ENCODE measurements at regions not wholly inside any gene's neighbourhood (a gene's known extent, or its start where the extent isn't known, plus 50 kb on each side); places are given as distances from the start of the nearest gene placed in this dataset.

DNA sequence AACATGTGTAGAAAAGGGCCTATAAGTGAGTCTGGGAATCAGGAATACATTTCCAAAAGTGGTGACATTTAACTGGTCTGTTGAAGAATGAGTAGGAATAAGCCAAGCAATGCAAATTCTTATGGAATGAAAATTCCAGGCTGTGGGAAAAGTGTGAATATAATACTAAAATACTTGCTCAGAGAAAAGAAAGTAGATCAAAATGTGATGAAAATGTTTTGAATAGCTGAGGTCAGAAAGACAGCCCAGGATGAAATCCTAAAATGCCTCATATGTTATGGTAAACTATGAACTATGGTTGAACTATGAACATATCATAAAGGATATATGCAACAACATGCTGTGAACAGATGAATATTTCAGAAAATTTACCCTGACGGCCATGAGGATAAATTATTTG is 688.3 kb upstream of the FAT3 start:
- TF ChIP-seq POLR2A (IDR thresholded peaks at IDR 0.05) = no peak
- TF ChIP-seq, protein P1, sequence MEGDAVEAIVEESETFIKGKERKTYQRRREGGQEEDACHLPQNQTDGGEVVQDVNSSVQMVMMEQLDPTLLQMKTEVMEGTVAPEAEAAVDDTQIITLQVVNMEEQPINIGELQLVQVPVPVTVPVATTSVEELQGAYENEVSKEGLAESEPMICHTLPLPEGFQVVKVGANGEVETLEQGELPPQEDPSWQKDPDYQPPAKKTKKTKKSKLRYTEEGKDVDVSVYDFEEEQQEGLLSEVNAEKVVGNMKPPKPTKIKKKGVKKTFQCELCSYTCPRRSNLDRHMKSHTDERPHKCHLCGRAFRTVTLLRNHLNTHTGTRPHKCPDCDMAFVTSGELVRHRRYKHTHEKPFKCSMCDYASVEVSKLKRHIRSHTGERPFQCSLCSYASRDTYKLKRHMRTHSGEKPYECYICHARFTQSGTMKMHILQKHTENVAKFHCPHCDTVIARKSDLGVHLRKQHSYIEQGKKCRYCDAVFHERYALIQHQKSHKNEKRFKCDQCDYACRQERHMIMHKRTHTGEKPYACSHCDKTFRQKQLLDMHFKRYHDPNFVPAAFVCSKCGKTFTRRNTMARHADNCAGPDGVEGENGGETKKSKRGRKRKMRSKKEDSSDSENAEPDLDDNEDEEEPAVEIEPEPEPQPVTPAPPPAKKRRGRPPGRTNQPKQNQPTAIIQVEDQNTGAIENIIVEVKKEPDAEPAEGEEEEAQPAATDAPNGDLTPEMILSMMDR (IDR thresholded peaks at IDR 0.05 in 4 of 5, conservative IDR thresholded peaks at IDR 0.05 in 1 of 5) = no peak
